Body of pancreas (tissue), 4 donors: ENCODE measurements at regions not wholly inside any gene's neighbourhood (a gene's known extent, or its start where the extent isn't known, plus 50 kb on each side); places are given as distances from the start of the nearest gene placed in this dataset.

ENCODE experiments used
- ATAC-seq: fragments of 150-250 bp; one replicate; pipeline ENCODE4 v1.9.1; 2016
- DNase-seq, 4 donors: peaks; one replicate each; pipeline ENCODE4 v3.0.0-alpha.2; 2019
- H3K27ac ChIP-seq, 4 donors: fragments of 200-600 bp; sonication (generic); 1 replicate in 3 of 4; 2 replicates in 1 of 4; pipeline versions ENCODE4 v1.5.1 to v1.6.1; 2016 to 2019; ENCODE audit warnings: mild to moderate bottlenecking in 1 of 4, mixed read lengths in 1 of 4, moderate library complexity in 1 of 4
- H3K27me3 ChIP-seq, 2 donors: fragments of 200-600 bp; sonication (generic); one replicate each; pipeline ENCODE4 v1.6.0; 2016; ENCODE audit warnings: mild to moderate bottlenecking in 1 of 2
- H3K36me3 ChIP-seq, 2 donors: fragments of 200-600 bp; sonication (generic); replicated peaks in 1 of 2; 2 replicates each; pipeline ENCODE4 v1.5.1; 2016; ENCODE audit warnings: low read depth in 2 of 2; ENCODE audit not compliant: insufficient read depth in 1 of 2
- H3K4me1 ChIP-seq: fragments of 200-600 bp; sonication (generic); one replicate; pipeline ENCODE4 v1.6.0; 2016
- H3K4me3 ChIP-seq, 2 donors: fragments of 200-600 bp; sonication (generic); 1 replicate in 1 of 2; 2 replicates in 1 of 2; pipeline ENCODE4 v1.5.1; 2016 to 2019
- H3K9me3 ChIP-seq, 3 donors: fragments of 200-600 bp; sonication (generic); 1 replicate in 2 of 3; 2 replicates in 1 of 3; pipeline ENCODE4 v1.5.1; 2016
- POLR2A ChIP-seq, 3 donors: fragments of 450-650 bp; IDR thresholded peaks; one replicate each; pipeline ENCODE4 v1.6.1; 2016; ENCODE audit warnings: antibody characterized with exemption in 3 of 3, mild to moderate bottlenecking in 2 of 3
- WGBS, 2 donors: methylation state at CpG; one replicate each; pipeline ENCODE4 v1.1.5; 2017; 5-methylcytosine and 5-hydroxymethylcytosine counted together
- intact Hi-C: fragments of 100-400 bp; cut with DNase I; formaldehyde crosslinking; loops from one replicate; pipeline ENCODE4 v1.15.1; 2023
- TF ChIP-seq, protein P1 (sequence below), 7 experiments: fragments of 450-650 bp in 4 of 7; fragments of 200-600 bp in 3 of 7; sonication (generic) in 3 of 7; IDR thresholded peaks; one replicate each; pipeline ENCODE4 v1.5.1; 2016 to 2019; ENCODE audit warnings: antibody characterized with exemption in 7 of 7

DNA sequence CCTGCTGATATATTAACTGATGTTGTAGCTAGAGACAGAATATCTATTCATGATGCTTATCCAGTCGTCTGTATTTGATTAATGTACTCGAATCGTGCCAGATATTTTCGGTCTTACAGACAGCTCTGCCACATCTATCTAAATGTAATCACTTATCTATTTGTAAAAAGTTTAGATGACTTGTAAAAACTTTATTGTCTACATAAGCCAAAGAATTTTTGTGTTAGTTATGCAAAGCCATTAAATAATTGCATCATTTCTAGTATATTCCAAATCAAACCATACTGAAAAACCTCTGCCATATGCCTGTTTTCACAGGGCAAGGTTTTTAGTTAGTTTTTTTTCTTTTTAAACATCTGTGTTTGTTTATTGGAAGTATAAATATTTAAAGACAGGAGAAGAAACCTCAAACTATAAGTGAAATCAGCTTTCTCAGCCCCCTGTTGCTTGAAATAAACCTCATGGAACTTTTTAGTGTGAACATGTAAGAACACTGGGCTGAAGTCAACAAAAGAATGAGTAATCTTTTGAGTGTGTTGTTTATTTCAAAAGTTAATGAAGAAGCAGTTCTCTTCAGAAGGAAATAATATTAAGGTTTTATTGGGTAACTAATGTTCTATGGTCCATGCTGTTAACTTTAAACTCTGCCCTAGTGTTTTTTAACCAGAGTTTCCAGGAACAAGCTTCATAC, 657.6 kb upstream of the SYT4 start:
- Histone ChIP-seq H3K9me3 (no peaks in the 10 kb centered on the region), H3K4me1 (peaks cover 30% of the 10 kb centered on the region), H3K27me3 (no peaks in the 10 kb centered on the region), H3K27ac (peak overlapping the region in 2 of 4 donors; percentile 5 to 53), H3K36me3 (no peaks in the 10 kb centered on the region), H3K4me3 (no peak overlapping the region)
- ATAC-seq (no peak), DNase-seq (no peak)
- TF ChIP-seq, protein P1, sequence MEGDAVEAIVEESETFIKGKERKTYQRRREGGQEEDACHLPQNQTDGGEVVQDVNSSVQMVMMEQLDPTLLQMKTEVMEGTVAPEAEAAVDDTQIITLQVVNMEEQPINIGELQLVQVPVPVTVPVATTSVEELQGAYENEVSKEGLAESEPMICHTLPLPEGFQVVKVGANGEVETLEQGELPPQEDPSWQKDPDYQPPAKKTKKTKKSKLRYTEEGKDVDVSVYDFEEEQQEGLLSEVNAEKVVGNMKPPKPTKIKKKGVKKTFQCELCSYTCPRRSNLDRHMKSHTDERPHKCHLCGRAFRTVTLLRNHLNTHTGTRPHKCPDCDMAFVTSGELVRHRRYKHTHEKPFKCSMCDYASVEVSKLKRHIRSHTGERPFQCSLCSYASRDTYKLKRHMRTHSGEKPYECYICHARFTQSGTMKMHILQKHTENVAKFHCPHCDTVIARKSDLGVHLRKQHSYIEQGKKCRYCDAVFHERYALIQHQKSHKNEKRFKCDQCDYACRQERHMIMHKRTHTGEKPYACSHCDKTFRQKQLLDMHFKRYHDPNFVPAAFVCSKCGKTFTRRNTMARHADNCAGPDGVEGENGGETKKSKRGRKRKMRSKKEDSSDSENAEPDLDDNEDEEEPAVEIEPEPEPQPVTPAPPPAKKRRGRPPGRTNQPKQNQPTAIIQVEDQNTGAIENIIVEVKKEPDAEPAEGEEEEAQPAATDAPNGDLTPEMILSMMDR (IDR thresholded peaks at IDR 0.05), result no peak
- TF ChIP-seq POLR2A (IDR thresholded peaks at IDR 0.05), result no peak
- intact Hi-C loops, result no loop called here
- 10 to 21% methylated on average over 4 of the region's 4 CpGs for WGBS, 2 donors

DNA sequence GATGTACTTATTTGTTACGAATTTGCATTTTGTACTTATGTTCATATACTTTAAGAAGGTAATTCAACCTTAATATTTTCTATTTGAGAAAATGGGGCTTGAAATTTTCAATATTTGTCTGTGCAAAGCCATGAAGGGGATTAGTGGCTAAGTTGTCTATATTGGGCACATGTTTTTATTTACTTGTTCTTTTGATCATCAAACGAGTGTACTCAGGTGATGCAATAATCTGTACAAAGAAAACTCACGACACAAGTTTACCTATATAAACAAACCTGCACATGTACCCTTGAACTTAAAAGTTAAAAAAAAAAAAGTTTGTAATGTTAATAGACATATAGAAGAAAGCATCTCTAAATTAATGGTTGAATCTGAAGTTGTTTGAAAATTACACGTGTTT, 658.9 kb upstream of the SYT4 start:
- WGBS, 2 donors, result 61 to 71% methylated on average over 4 of the region's 4 CpGs
- H3K4me3 ChIP-seq, result no peak overlapping the region
- ATAC-seq (no peak), DNase-seq (no peak)
- no peaks in the 10 kb centered on the region for H3K9me3 ChIP-seq
- no peaks in the 10 kb centered on the region for H3K36me3 ChIP-seq
- no peak for TF ChIP-seq POLR2A (IDR thresholded peaks at IDR 0.05)
- TF ChIP-seq, protein P1 (IDR thresholded peaks at IDR 0.05), result no peak
- intact Hi-C loops, result no loop called here
- peaks cover 30% of the 10 kb centered on the region for H3K4me1 ChIP-seq
- no peak overlapping the region for H3K27ac ChIP-seq
- no peaks in the 10 kb centered on the region for H3K27me3 ChIP-seq

DNA sequence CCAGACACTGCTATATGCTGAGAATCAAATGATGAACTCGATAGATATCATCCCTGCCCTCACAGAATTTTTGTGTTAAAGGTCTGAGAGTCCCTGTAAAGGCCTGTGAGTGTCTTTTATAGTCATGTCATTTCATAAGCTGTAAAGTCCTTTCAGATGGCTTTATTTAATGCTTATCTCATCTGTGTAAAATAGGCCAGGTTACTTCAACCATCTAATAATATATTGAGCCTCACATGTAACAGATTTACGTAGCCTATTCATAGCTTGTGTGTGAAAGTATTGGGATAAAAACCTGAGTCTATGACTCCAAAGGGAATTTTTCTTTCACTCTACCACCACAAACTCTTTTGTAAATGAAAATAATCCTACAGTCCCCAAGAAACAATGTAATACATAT, 672.0 kb upstream of the SYT4 start:
- H3K4me3 ChIP-seq, result no peak overlapping the region
- 94 to 96% methylated on average over 2 of the region's 2 CpGs for WGBS, 2 donors

DNA sequence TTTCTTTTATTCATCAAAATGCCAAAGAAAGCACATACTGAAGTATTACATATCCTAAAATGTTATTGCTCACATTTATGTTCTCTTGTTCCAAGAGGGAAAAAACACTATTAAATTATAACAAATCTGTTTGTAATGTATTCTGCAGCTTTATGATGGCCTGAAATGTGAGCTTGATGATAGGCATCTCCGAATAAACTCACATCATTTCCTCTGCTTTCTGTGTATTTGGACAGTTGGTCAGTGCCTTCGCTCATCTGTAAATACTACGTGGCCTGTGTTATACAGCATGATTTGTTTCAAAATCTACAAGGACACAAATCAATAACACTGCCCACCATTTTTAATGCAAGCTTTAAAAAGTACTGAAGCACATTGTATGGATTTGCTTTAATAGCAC, 672.8 kb upstream of the SYT4 start:
- no peak for ATAC-seq
- intact Hi-C loops, result no loop called here
- WGBS, 2 donors, result 93% methylated on average over 3 of the region's 3 CpGs

More for the DNA sequence above, 672.0 kb upstream of the SYT4 start:
- DNase-seq, result no peak
- ATAC-seq, result no peak
- no peaks in the 10 kb centered on the region for H3K36me3 ChIP-seq
- no peak for TF ChIP-seq POLR2A (IDR thresholded peaks at IDR 0.05)
- TF ChIP-seq, protein P1 (IDR thresholded peaks at IDR 0.05), result no peak
- H3K27ac ChIP-seq, result no peak overlapping the region
- no peaks in the 10 kb centered on the region for H3K9me3 ChIP-seq
- intact Hi-C loops, result no loop called here
- no peaks in the 10 kb centered on the region for H3K27me3 ChIP-seq
- peaks cover 5% of the 10 kb centered on the region for H3K4me1 ChIP-seq

More for the DNA sequence above, 672.8 kb upstream of the SYT4 start:
- no peaks in the 10 kb centered on the region for H3K36me3 ChIP-seq
- H3K4me3 ChIP-seq, result no peak overlapping the region
- DNase-seq, result no peak
- TF ChIP-seq, protein P1 (IDR thresholded peaks at IDR 0.05), result no peak
- no peak for TF ChIP-seq POLR2A (IDR thresholded peaks at IDR 0.05)
- H3K27me3 ChIP-seq, result no peaks in the 10 kb centered on the region
- H3K4me1 ChIP-seq, result peaks cover 5% of the 10 kb centered on the region
- H3K9me3 ChIP-seq, result no peaks in the 10 kb centered on the region
- H3K27ac ChIP-seq, result no peak overlapping the region
